T-cell (primary cell): ENCODE measurements at regions not wholly inside any gene's neighbourhood (a gene's known extent, or its start where the extent isn't known, plus 50 kb on each side); places are given as distances from the start of the nearest gene placed in this dataset.
"Not testable (repeated sequence)": the region's sequence is repeated elsewhere in the genome, so short reads cannot be mapped to it uniquely, and the experiment has no call there.

Experiments used
- ATAC-seq, 4 experiments: fragments of 200-7000 bp in 3 of 4; fragments of 150-1000 bp in 1 of 4; cut with Tn5 transposase; replicated peaks in 1 of 4; 1 replicate in 3 of 4; 2 replicates in 1 of 4; pipeline ENCODE4 v1.10.0; 2021; ENCODE audit warnings: moderate library complexity in 3 of 4, mild to moderate bottlenecking in 2 of 4, moderate number of reproducible peaks in 1 of 4
- CTCF ChIA-PET, 2 donors: fragments of 300-600 bp; sonication (Branson Sonifier 250); formaldehyde crosslinking; loops; one replicate each; lab custom pipeline; 2022; ENCODE audit warnings: antibody characterized with exemption in 2 of 2; lab: Charles Lee
- POLR2A ChIA-PET, 2 donors: fragments of 300-600 bp; sonication (Branson Sonifier 250); formaldehyde crosslinking; loops; one replicate each; lab custom pipeline; 2022; ENCODE audit warnings: antibody characterized with exemption in 2 of 2; lab: Charles Lee
- DNase-seq, 35 experiments: peaks; one replicate each; pipeline versions ENCODE4 v3.0.0 to v3.0.0-alpha.2; 2013 to 2023
- H3K27ac ChIP-seq: one replicate; pipeline ENCODE4 v1.5.1; 2013; ENCODE audit warnings: low read length
- H3K27me3 ChIP-seq, 2 experiments: replicated peaks in 1 of 2; 1 replicate in 1 of 2; 2 replicates in 1 of 2; pipeline versions ENCODE4 v1.6.1 to v1.7.0; 2013; ENCODE audit warnings: low read length in 1 of 2, mixed read lengths in 1 of 2; ENCODE audit not compliant: control insufficient read depth in 2 of 2, insufficient read depth in 2 of 2; ENCODE audit errors: extremely low read depth in 1 of 2
- H3K36me3 ChIP-seq, 2 donors: 1 replicate in 1 of 2; 2 replicates in 1 of 2; pipeline versions ENCODE4 v1.6.1 to v1.7.0; 2013; ENCODE audit warnings: low read length in 1 of 2; ENCODE audit not compliant: control insufficient read depth in 2 of 2, insufficient read depth in 1 of 2; ENCODE audit errors: extremely low read depth in 1 of 2
- H3K4me1 ChIP-seq, 2 experiments: 1 replicate in 1 of 2; 2 replicates in 1 of 2; pipeline versions ENCODE4 v1.6.1 to v1.7.0; 2013; ENCODE audit warnings: low read length in 2 of 2, mixed read lengths in 1 of 2; ENCODE audit not compliant: insufficient read depth in 2 of 2, control insufficient read depth in 1 of 2; ENCODE audit errors: extremely low read depth in 1 of 2
- H3K4me3 ChIP-seq, 2 donors: 1 replicate in 1 of 2; 2 replicates in 1 of 2; pipeline versions ENCODE4 v1.5.1 to v1.7.0; 2013; ENCODE audit warnings: mild to moderate bottlenecking in 2 of 2, low read length in 1 of 2, moderate library complexity in 1 of 2; ENCODE audit not compliant: control insufficient read depth in 1 of 2; ENCODE audit errors: extremely low read depth in 1 of 2
- H3K9me3 ChIP-seq: 2 replicates; pipeline ENCODE4 v1.7.0; 2013
- H3K27ac Mint-ChIP-seq, 2 donors: one replicate each; pipeline ENCODE4 v1.8.0; 2020 to 2021; ENCODE audit warnings: mild to moderate bottlenecking in 2 of 2, mixed read lengths in 2 of 2
- H3K27me3 Mint-ChIP-seq, 2 donors: one replicate each; pipeline ENCODE4 v1.8.0; 2021 to 2022; ENCODE audit warnings: mixed read lengths in 2 of 2
- H3K36me3 Mint-ChIP-seq: one replicate; pipeline ENCODE4 v1.8.0; 2021; ENCODE audit warnings: mixed read lengths
- H3K4me1 Mint-ChIP-seq, 3 donors: one replicate each; pipeline ENCODE4 v1.8.0; 2020 to 2022; ENCODE audit warnings: mixed read lengths in 3 of 3, mild to moderate bottlenecking in 1 of 3
- H3K4me3 Mint-ChIP-seq, 3 donors: one replicate each; pipeline ENCODE4 v1.8.0; 2020 to 2022; ENCODE audit warnings: mild to moderate bottlenecking in 3 of 3, mixed read lengths in 3 of 3, moderate library complexity in 3 of 3
- H3K9me3 Mint-ChIP-seq, 3 donors: one replicate each; pipeline ENCODE4 v1.8.0; 2020 to 2022; ENCODE audit warnings: mixed read lengths in 3 of 3
- WGBS: methylation state at CpG from one replicate; pipeline ENCODE4 v1.1.5; 2013; ENCODE audit warnings: missing lambda C conversion rate; ENCODE audit not compliant: insufficient coverage; 5-methylcytosine and 5-hydroxymethylcytosine counted together

GRCh38 chr16:62794724-62795123 is 758.5 kb upstream of the CDH8 start:
- Histone ChIP-seq H3K27ac (no peak overlapping the region), H3K9me3 (peaks cover 2% of the 10 kb centered on the region), H3K36me3 (no peaks in the 10 kb centered on the region), H3K4me3 (no peak overlapping the region), H3K4me1 (no peaks in the 10 kb centered on the region), H3K27me3 (no peaks in the 10 kb centered on the region)
- DNase-seq (no peak), ATAC-seq (no peak)
- CTCF ChIA-PET = interaction anchor here in 1 of 2 donors (0.7 kb wide), 2 partner anchors 39 to 223 kb away, joined by 3 read pairs; no protein-coding TSS in a partner anchor
- Mint-ChIP-seq H3K4me1 (no peaks in the 10 kb centered on the region), H3K27ac (no peak overlapping the region), H3K9me3 (peaks cover 19 to 55% (median 43%) of the 10 kb centered on the region in 3 donors), H3K27me3 (no peaks in the 10 kb centered on the region), H3K4me3 (no peak overlapping the region), H3K36me3 (no peaks in the 10 kb centered on the region)
- POLR2A ChIA-PET = no interaction called here

DNA sequence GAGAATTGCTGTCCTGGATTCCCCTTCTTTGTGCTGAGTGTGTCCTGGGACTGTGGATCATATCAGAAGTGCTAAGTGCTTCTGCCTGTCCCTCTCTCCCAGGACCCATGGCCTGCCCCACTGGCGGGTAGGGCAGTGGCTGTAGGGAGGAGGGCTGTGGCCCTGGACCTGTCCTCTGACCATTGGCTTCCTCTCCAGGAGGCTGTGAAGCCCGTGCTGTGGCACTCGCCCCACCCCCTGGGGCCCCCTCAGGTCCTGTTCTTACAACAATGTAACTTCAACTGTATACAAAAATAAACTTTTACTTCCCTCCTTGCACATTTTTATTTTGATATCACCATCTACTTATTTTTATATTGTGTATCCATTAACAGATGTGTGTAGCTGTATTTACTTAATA is 743.8 kb upstream of the CDH8 start:
- H3K36me3 ChIP-seq, DNase-seq, H3K4me1 Mint-ChIP-seq, H3K9me3 ChIP-seq, CTCF ChIA-PET, ATAC-seq, POLR2A ChIA-PET, H3K36me3 Mint-ChIP-seq, H3K27ac ChIP-seq, H3K4me3 ChIP-seq, H3K4me3 Mint-ChIP-seq, H3K27ac Mint-ChIP-seq, H3K27me3 ChIP-seq, H3K27me3 Mint-ChIP-seq, H3K4me1 ChIP-seq: not testable (repeated sequence)
- H3K9me3 Mint-ChIP-seq = peaks cover 21 to 33% (median 23%) of the 10 kb centered on the region in 3 donors
- WGBS = no CpG with 5 or more reads among the region's 3 CpGs

GRCh38 chr16:62764572-62764971 is 728.3 kb upstream of the CDH8 start:
- no peaks in the 10 kb centered on the region for H3K36me3 Mint-ChIP-seq
- peaks cover 11% of the 10 kb centered on the region for H3K9me3 ChIP-seq
- DNase-seq (no peak), ATAC-seq (no peak)
- no peak overlapping the region for H3K27ac ChIP-seq
- no peak overlapping the region for H3K4me3 ChIP-seq
- no peaks in the 10 kb centered on the region for H3K27me3 Mint-ChIP-seq
- WGBS = no CpG with 5 or more reads among the region's 2 CpGs
- H3K9me3 Mint-ChIP-seq = peaks cover 27 to 51% (median 30%) of the 10 kb centered on the region in 3 donors
- H3K4me1 Mint-ChIP-seq = no peaks in the 10 kb centered on the region
- H3K27me3 ChIP-seq = no peaks in the 10 kb centered on the region
- no peak overlapping the region for H3K27ac Mint-ChIP-seq
- ChIA-PET POLR2A (interaction anchor here in 1 of 2 donors (0.7 kb wide), 1 partner anchor 54 kb away, joined by 3 read pairs; no protein-coding TSS in a partner anchor), CTCF (no interaction called here)
- no peaks in the 10 kb centered on the region for H3K4me1 ChIP-seq
- H3K4me3 Mint-ChIP-seq = no peak overlapping the region
- no peaks in the 10 kb centered on the region for H3K36me3 ChIP-seq

- H3K36me3 ChIP-seq = no peaks in the 10 kb centered on the region
- ATAC-seq = no peak
- Mint-ChIP-seq H3K27ac (no peak overlapping the region), H3K9me3 (peaks cover 22 to 52% (median 34%) of the 10 kb centered on the region in 3 donors), H3K4me3 (no peak overlapping the region), H3K4me1 (no peaks in the 10 kb centered on the region), H3K27me3 (no peaks in the 10 kb centered on the region), H3K36me3 (no peaks in the 10 kb centered on the region)
- ChIA-PET CTCF (no interaction called here), POLR2A (no interaction called here)
- no peak for DNase-seq
- no peak overlapping the region for H3K4me3 ChIP-seq
- no peaks in the 10 kb centered on the region for H3K4me1 ChIP-seq
- H3K9me3 ChIP-seq = peaks cover 11% of the 10 kb centered on the region
- H3K27ac ChIP-seq = no peak overlapping the region
- no peaks in the 10 kb centered on the region for H3K27me3 ChIP-seq
Observed at GRCh38 chr16:62760398-62760797, 724.2 kb upstream of the CDH8 start.

GRCh38 chr16:62755938-62756337 is 719.7 kb upstream of the CDH8 start:
- Histone ChIP-seq H3K27me3 (no peaks in the 10 kb centered on the region), H3K4me3 (no peak overlapping the region), H3K27ac (no peak overlapping the region), H3K4me1 (no peaks in the 10 kb centered on the region), H3K36me3 (no peaks in the 10 kb centered on the region), H3K9me3 (peaks cover 2% of the 10 kb centered on the region)
- no peak overlapping the region for H3K27ac Mint-ChIP-seq
- H3K4me3 Mint-ChIP-seq = no peak overlapping the region
- ChIA-PET CTCF (interaction anchor here in 1 of 2 donors (1.0 kb wide), 1 partner anchor 39 kb away, joined by 3 read pairs; no protein-coding TSS in a partner anchor), POLR2A (no interaction called here)
- no peak for ATAC-seq
- no peaks in the 10 kb centered on the region for H3K4me1 Mint-ChIP-seq
- WGBS = 0% methylated on average over 1 of the region's 4 CpGs
- H3K36me3 Mint-ChIP-seq = no peaks in the 10 kb centered on the region
- H3K27me3 Mint-ChIP-seq = no peaks in the 10 kb centered on the region
- DNase-seq = no peak
- H3K9me3 Mint-ChIP-seq = peaks cover 25 to 44% (median 39%) of the 10 kb centered on the region in 3 donors

- H3K4me1 ChIP-seq = no peaks in the 10 kb centered on the region
- ATAC-seq (no peak), DNase-seq (no peak)
- ChIA-PET CTCF (no interaction called here), POLR2A (no interaction called here)
- no peaks in the 10 kb centered on the region for H3K27me3 ChIP-seq
- H3K36me3 Mint-ChIP-seq = no peaks in the 10 kb centered on the region
- no peaks in the 10 kb centered on the region for H3K36me3 ChIP-seq
- no peak overlapping the region for H3K27ac ChIP-seq
- H3K9me3 ChIP-seq = peaks cover 3% of the 10 kb centered on the region
- peaks cover 20 to 35% (median 32%) of the 10 kb centered on the region in 3 donors for H3K9me3 Mint-ChIP-seq
- no peak overlapping the region for H3K4me3 Mint-ChIP-seq
- H3K27me3 Mint-ChIP-seq = no peaks in the 10 kb centered on the region
- no peak overlapping the region for H3K4me3 ChIP-seq
- whole genome bisulfite sequencing = no CpG with 5 or more reads among the region's 3 CpGs
- no peak overlapping the region for H3K27ac Mint-ChIP-seq
- no peaks in the 10 kb centered on the region for H3K4me1 Mint-ChIP-seq
Observed at GRCh38 chr16:62752854-62753253, 716.6 kb upstream of the CDH8 start.

- Histone ChIP-seq H3K4me3 (no peak overlapping the region), H3K9me3 (peaks cover 3% of the 10 kb centered on the region), H3K36me3 (no peaks in the 10 kb centered on the region), H3K27me3 (no peaks in the 10 kb centered on the region), H3K27ac (no peak overlapping the region), H3K4me1 (no peaks in the 10 kb centered on the region)
- ATAC-seq = no peak
- ChIA-PET CTCF (no interaction called here), POLR2A (no interaction called here)
- Mint-ChIP-seq H3K4me3 (no peak overlapping the region), H3K27ac (no peak overlapping the region), H3K36me3 (no peaks in the 10 kb centered on the region), H3K4me1 (no peaks in the 10 kb centered on the region), H3K27me3 (no peaks in the 10 kb centered on the region), H3K9me3 (peaks cover 27 to 37% (median 32%) of the 10 kb centered on the region in 3 donors)
- no peak for DNase-seq
- no CpG with 5 or more reads among the region's 1 CpG for WGBS
Observed at GRCh38 chr16:62751218-62751617, 715.0 kb upstream of the CDH8 start.
